ENCODE measurements at regions not wholly inside any gene's neighbourhood (a gene's known extent, or its start where the extent isn't known, plus 50 kb on each side); places are given as distances from the start of the nearest gene placed in this dataset.

GRCh38 chr2:219830353-219830738, 202.9 kb downstream of the SLC4A3 start:
- no peak overlapping the region for H3K4me3 Mint-ChIP-seq
- no peak overlapping the region for H3K27ac Mint-ChIP-seq
- H3K9me3 Mint-ChIP-seq: no peaks in the 10 kb centered on the region
- H3K4me1 Mint-ChIP-seq (ENCODE audit: low read depth): no peaks in the 10 kb centered on the region
- no peaks in the 10 kb centered on the region for H3K36me3 Mint-ChIP-seq (ENCODE audit: low read depth)
- intact Hi-C loops (cut with micrococcal nuclease): no loop called here
- DNase-seq: no peak
- no peaks in the 10 kb centered on the region for H3K27me3 Mint-ChIP-seq (ENCODE audit: low read depth)
- CTCF ChIA-PET: interaction anchor here (0.7 kb wide), 1 partner anchor 19 kb away, joined by 3 read pairs; no protein-coding TSS in a partner anchor

- H3K27me3 Mint-ChIP-seq (ENCODE audit: low read depth): no peaks in the 10 kb centered on the region
- intact Hi-C loops (cut with micrococcal nuclease): no loop called here
- no peaks in the 10 kb centered on the region for H3K4me1 Mint-ChIP-seq (ENCODE audit: low read depth)
- H3K9me3 Mint-ChIP-seq: no peaks in the 10 kb centered on the region
- H3K4me3 Mint-ChIP-seq: no peak overlapping the region
- CTCF ChIA-PET: no interaction called here
- no peak overlapping the region for H3K27ac Mint-ChIP-seq
- H3K36me3 Mint-ChIP-seq (ENCODE audit: low read depth): no peaks in the 10 kb centered on the region
- DNase-seq: no peak
These were observed 204.5 kb downstream of the SLC4A3 start for GRCh38 chr2:219831957-219832356.

- H3K36me3 Mint-ChIP-seq (ENCODE audit: low read depth): no peaks in the 10 kb centered on the region
- no peaks in the 10 kb centered on the region for H3K9me3 Mint-ChIP-seq
- no peak for DNase-seq
- no peak overlapping the region for H3K27ac Mint-ChIP-seq
- CTCF ChIA-PET: no interaction called here
- H3K4me1 Mint-ChIP-seq (ENCODE audit: low read depth): no peaks in the 10 kb centered on the region
- no peak overlapping the region for H3K4me3 Mint-ChIP-seq
- no peaks in the 10 kb centered on the region for H3K27me3 Mint-ChIP-seq (ENCODE audit: low read depth)
- intact Hi-C loops (cut with micrococcal nuclease): no loop called here
These were observed 205.5 kb downstream of the SLC4A3 start for GRCh38 chr2:219832904-219833303.

GRCh38 chr2:219835493-219835892, 208.1 kb downstream of the SLC4A3 start:
- intact Hi-C loops (cut with micrococcal nuclease): no loop called here
- Mint-ChIP-seq H3K27ac (no peak overlapping the region), H3K9me3 (no peaks in the 10 kb centered on the region), H3K36me3 (ENCODE audit: low read depth) (no peaks in the 10 kb centered on the region), H3K4me1 (ENCODE audit: low read depth) (no peaks in the 10 kb centered on the region), H3K27me3 (ENCODE audit: low read depth) (no peaks in the 10 kb centered on the region), H3K4me3 (no peak overlapping the region)
- DNase-seq: no peak
- CTCF ChIA-PET: interaction anchor here (0.6 kb wide), 1 partner anchor 185 kb away, joined by 4 read pairs; no protein-coding TSS in a partner anchor

- intact Hi-C loops (cut with micrococcal nuclease): no loop called here
- Mint-ChIP-seq H3K4me3 (no peak overlapping the region), H3K27me3 (ENCODE audit: low read depth) (no peaks in the 10 kb centered on the region), H3K36me3 (ENCODE audit: low read depth) (no peaks in the 10 kb centered on the region), H3K4me1 (ENCODE audit: low read depth) (no peaks in the 10 kb centered on the region), H3K27ac (no peak overlapping the region), H3K9me3 (no peaks in the 10 kb centered on the region)
- no peak for DNase-seq
- CTCF ChIA-PET: no interaction called here
These were observed 209.3 kb downstream of the SLC4A3 start for GRCh38 chr2:219836647-219837177.

- Mint-ChIP-seq H3K9me3 (no peaks in the 10 kb centered on the region), H3K4me3 (no peak overlapping the region), H3K4me1 (ENCODE audit: low read depth) (no peaks in the 10 kb centered on the region), H3K36me3 (ENCODE audit: low read depth) (no peaks in the 10 kb centered on the region), H3K27ac (no peak overlapping the region), H3K27me3 (ENCODE audit: low read depth) (peaks cover 12% of the 10 kb centered on the region)
- CTCF ChIA-PET: no interaction called here
- DNase-seq: no peak
- intact Hi-C loops (cut with micrococcal nuclease): no loop called here
These were observed 217.1 kb downstream of the SLC4A3 start for GRCh38 chr2:219844401-219845091.

GRCh38 chr2:219848882-219849281, 221.5 kb downstream of the SLC4A3 start:
- DNase-seq: no peak
- Mint-ChIP-seq H3K27ac (no peak overlapping the region), H3K27me3 (ENCODE audit: low read depth) (peaks cover 13% of the 10 kb centered on the region), H3K4me3 (no peak overlapping the region), H3K4me1 (ENCODE audit: low read depth) (no peaks in the 10 kb centered on the region), H3K9me3 (no peaks in the 10 kb centered on the region), H3K36me3 (ENCODE audit: low read depth) (no peaks in the 10 kb centered on the region)
- CTCF ChIA-PET: no interaction called here
- intact Hi-C loops (cut with micrococcal nuclease): no loop called here

- Mint-ChIP-seq H3K36me3 (ENCODE audit: low read depth) (no peaks in the 10 kb centered on the region), H3K4me3 (no peak overlapping the region), H3K4me1 (ENCODE audit: low read depth) (no peaks in the 10 kb centered on the region), H3K9me3 (no peaks in the 10 kb centered on the region), H3K27ac (no peak overlapping the region), H3K27me3 (ENCODE audit: low read depth) (peaks cover 13% of the 10 kb centered on the region)
- CTCF ChIA-PET: no interaction called here
- DNase-seq: no peak
- intact Hi-C loops (cut with micrococcal nuclease): no loop called here
These were observed 223.7 kb downstream of the SLC4A3 start for GRCh38 chr2:219851169-219851568.

GRCh38 chr2:219851801-219852481, 224.5 kb downstream of the SLC4A3 start:
- intact Hi-C loops (cut with micrococcal nuclease): no loop called here
- Mint-ChIP-seq H3K27ac (no peak overlapping the region), H3K4me1 (ENCODE audit: low read depth) (no peaks in the 10 kb centered on the region), H3K9me3 (no peaks in the 10 kb centered on the region), H3K36me3 (ENCODE audit: low read depth) (no peaks in the 10 kb centered on the region), H3K4me3 (no peak overlapping the region), H3K27me3 (ENCODE audit: low read depth) (peaks cover 13% of the 10 kb centered on the region)
- CTCF ChIA-PET: no interaction called here
- DNase-seq: no peak

- peaks cover 15% of the 10 kb centered on the region for H3K27me3 Mint-ChIP-seq (ENCODE audit: low read depth)
- H3K9me3 Mint-ChIP-seq: no peaks in the 10 kb centered on the region
- H3K4me1 Mint-ChIP-seq (ENCODE audit: low read depth): no peaks in the 10 kb centered on the region
- H3K36me3 Mint-ChIP-seq (ENCODE audit: low read depth): no peaks in the 10 kb centered on the region
- intact Hi-C loops (cut with micrococcal nuclease): no loop called here
- H3K27ac Mint-ChIP-seq: no peak overlapping the region
- H3K4me3 Mint-ChIP-seq: no peak overlapping the region
- CTCF ChIA-PET: no interaction called here
- no peak for DNase-seq
These were observed 225.2 kb downstream of the SLC4A3 start for GRCh38 chr2:219852626-219853025.

- Mint-ChIP-seq H3K27ac (no peak overlapping the region), H3K4me3 (no peak overlapping the region), H3K4me1 (ENCODE audit: low read depth) (no peaks in the 10 kb centered on the region), H3K27me3 (ENCODE audit: low read depth) (peaks cover 8% of the 10 kb centered on the region), H3K9me3 (no peaks in the 10 kb centered on the region), H3K36me3 (ENCODE audit: low read depth) (no peaks in the 10 kb centered on the region)
- DNase-seq: no peak
- CTCF ChIA-PET: interaction anchor here (0.6 kb wide), 1 partner anchor 35 kb away, joined by 3 read pairs; no protein-coding TSS in a partner anchor
- intact Hi-C loops (cut with micrococcal nuclease): no loop called here
These were observed 229.2 kb downstream of the SLC4A3 start for GRCh38 chr2:219856602-219857001.

GRCh38 chr2:219857751-219858150, 230.3 kb downstream of the SLC4A3 start:
- Mint-ChIP-seq H3K9me3 (no peaks in the 10 kb centered on the region), H3K36me3 (ENCODE audit: low read depth) (no peaks in the 10 kb centered on the region), H3K4me1 (ENCODE audit: low read depth) (no peaks in the 10 kb centered on the region), H3K27ac (no peak overlapping the region), H3K27me3 (ENCODE audit: low read depth) (peaks cover 8% of the 10 kb centered on the region), H3K4me3 (no peak overlapping the region)
- CTCF ChIA-PET: no interaction called here
- intact Hi-C loops (cut with micrococcal nuclease): no loop called here
- DNase-seq: no peak

GRCh38 chr2:219861307-219861706, 233.9 kb downstream of the SLC4A3 start:
- H3K27ac Mint-ChIP-seq: no peak overlapping the region
- DNase-seq: no peak
- CTCF ChIA-PET: no interaction called here
- peaks cover 2% of the 10 kb centered on the region for H3K27me3 Mint-ChIP-seq (ENCODE audit: low read depth)
- no peaks in the 10 kb centered on the region for H3K4me1 Mint-ChIP-seq (ENCODE audit: low read depth)
- no peaks in the 10 kb centered on the region for H3K36me3 Mint-ChIP-seq (ENCODE audit: low read depth)
- H3K4me3 Mint-ChIP-seq: no peak overlapping the region
- H3K9me3 Mint-ChIP-seq: no peaks in the 10 kb centered on the region
- intact Hi-C loops (cut with micrococcal nuclease): no loop called here

Measured in activated naive CD4-positive, alpha-beta T cell treated with anti-CD3 and anti-CD28 coated beads for 36 hours (primary cell).